ENCODE measurements at regions not wholly inside any gene's neighbourhood (a gene's known extent, or its start where the extent isn't known, plus 50 kb on each side); places are given as distances from the start of the nearest gene placed in this dataset.

DNA sequence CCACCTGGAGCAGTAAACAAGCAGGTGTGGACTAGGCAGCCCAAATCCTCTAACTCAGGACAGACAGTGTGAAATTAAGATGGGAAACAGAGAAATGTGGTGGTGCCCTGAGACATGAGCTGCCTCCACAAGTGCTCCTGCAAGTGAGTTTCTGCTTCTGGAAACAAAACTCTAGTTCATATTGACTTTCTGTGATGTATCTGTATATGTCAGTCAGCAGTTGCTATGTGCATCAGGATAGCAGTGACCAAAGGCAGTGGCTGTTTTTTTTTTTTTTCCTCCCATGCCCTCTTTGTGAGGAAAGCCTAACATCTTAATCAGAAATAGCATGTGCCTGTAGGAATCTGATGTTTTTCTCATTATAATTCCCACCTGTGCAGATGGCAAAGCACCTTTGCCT, 318.4 kb upstream of the SEMA6A start:
- H3K4me3 ChIP-seq: no peak overlapping the region

DNA sequence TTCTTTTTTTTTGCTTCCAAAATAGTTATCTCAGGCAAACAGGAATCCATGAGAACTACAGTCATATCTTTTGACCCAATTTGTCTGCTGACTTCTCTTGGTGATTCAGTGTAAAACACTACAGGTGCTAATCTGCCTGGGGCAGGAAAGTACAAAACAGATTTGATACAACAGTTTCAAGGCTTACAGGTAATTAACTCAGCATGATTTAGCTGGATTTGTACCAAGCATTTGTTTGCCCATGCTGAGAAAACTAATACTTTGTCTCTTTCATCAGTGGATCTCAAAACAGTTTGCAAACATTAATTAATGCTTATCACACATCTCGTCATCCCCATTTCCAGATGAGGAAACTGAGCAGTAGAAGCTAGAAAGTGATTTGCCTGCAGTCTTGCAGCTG, 312.5 kb upstream of the SEMA6A start:
- no peaks in the 10 kb centered on the region for H3K36me3 ChIP-seq
- no peak for DNase-seq
- 73 to 100% (median 82%) methylated on average over 1 of the region's 1 CpG for WGBS, 5 donors
- TF ChIP-seq POLR2A (IDR thresholded peaks at IDR 0.05): no peak
- TF ChIP-seq, protein P1, sequence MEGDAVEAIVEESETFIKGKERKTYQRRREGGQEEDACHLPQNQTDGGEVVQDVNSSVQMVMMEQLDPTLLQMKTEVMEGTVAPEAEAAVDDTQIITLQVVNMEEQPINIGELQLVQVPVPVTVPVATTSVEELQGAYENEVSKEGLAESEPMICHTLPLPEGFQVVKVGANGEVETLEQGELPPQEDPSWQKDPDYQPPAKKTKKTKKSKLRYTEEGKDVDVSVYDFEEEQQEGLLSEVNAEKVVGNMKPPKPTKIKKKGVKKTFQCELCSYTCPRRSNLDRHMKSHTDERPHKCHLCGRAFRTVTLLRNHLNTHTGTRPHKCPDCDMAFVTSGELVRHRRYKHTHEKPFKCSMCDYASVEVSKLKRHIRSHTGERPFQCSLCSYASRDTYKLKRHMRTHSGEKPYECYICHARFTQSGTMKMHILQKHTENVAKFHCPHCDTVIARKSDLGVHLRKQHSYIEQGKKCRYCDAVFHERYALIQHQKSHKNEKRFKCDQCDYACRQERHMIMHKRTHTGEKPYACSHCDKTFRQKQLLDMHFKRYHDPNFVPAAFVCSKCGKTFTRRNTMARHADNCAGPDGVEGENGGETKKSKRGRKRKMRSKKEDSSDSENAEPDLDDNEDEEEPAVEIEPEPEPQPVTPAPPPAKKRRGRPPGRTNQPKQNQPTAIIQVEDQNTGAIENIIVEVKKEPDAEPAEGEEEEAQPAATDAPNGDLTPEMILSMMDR (IDR thresholded peaks at IDR 0.05 in 8 of 11, conservative IDR thresholded peaks at IDR 0.05 in 3 of 11): no peak
- TF ChIP-seq POLR2AphosphoS5 (IDR thresholded peaks at IDR 0.05): no peak
- intact Hi-C loops (cut with DNase I; ENCODE audit: low total_unique reads): no loop called here
- H3K27me3 ChIP-seq (replicated peaks in 1 of 7): no peaks in the 10 kb centered on the region
- no peaks in the 10 kb centered on the region for H3K4me1 ChIP-seq
- H3K4me3 ChIP-seq: no peak overlapping the region
- no peaks in the 10 kb centered on the region for H3K9me3 ChIP-seq
- H3K27ac ChIP-seq: no peak overlapping the region

More for the DNA sequence above, 318.4 kb upstream of the SEMA6A start:
- intact Hi-C loops (cut with DNase I; ENCODE audit: low total_unique reads): no loop called here
- Histone ChIP-seq H3K27me3 (replicated peaks in 1 of 7) (no peaks in the 10 kb centered on the region), H3K4me1 (no peaks in the 10 kb centered on the region), H3K36me3 (no peaks in the 10 kb centered on the region), H3K9me3 (no peaks in the 10 kb centered on the region), H3K27ac (no peak overlapping the region)
- TF ChIP-seq POLR2A (IDR thresholded peaks at IDR 0.05) (no peak), POLR2AphosphoS5 (IDR thresholded peaks at IDR 0.05) (no peak)
- TF ChIP-seq, protein P1 (IDR thresholded peaks at IDR 0.05 in 8 of 11, conservative IDR thresholded peaks at IDR 0.05 in 3 of 11): no peak
- no peak for DNase-seq

DNA sequence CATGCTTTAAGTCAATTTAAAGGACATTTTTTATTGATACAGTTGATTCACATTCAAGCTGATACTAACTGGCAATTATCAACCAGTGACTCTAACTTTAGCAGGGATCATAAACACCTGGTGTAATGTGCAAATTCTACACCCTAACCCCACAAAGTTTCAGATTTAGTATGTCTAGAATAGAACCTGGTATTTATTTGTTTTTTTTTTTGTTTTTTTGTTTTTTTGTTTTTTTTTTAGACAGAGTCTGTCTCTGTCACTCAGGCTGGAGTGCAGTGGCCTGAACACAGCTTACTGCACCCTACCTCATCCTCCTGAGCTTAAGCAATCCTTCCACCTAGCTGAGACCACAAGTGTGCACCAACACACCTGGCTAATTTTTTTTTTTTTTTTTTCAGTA, 311.2 kb upstream of the SEMA6A start:
- Histone ChIP-seq H3K4me1 (no peaks in the 10 kb centered on the region), H3K4me3 (no peak overlapping the region), H3K9me3 (no peaks in the 10 kb centered on the region), H3K27ac (no peak overlapping the region), H3K36me3 (no peaks in the 10 kb centered on the region), H3K27me3 (replicated peaks in 1 of 7) (no peaks in the 10 kb centered on the region)
- intact Hi-C loops (cut with DNase I; ENCODE audit: low total_unique reads): no loop called here
- DNase-seq: no peak
- TF ChIP-seq, protein P1 (IDR thresholded peaks at IDR 0.05 in 8 of 11, conservative IDR thresholded peaks at IDR 0.05 in 3 of 11): no peak
- no peak for TF ChIP-seq POLR2AphosphoS5 (IDR thresholded peaks at IDR 0.05)
- no peak for TF ChIP-seq POLR2A (IDR thresholded peaks at IDR 0.05)

DNA sequence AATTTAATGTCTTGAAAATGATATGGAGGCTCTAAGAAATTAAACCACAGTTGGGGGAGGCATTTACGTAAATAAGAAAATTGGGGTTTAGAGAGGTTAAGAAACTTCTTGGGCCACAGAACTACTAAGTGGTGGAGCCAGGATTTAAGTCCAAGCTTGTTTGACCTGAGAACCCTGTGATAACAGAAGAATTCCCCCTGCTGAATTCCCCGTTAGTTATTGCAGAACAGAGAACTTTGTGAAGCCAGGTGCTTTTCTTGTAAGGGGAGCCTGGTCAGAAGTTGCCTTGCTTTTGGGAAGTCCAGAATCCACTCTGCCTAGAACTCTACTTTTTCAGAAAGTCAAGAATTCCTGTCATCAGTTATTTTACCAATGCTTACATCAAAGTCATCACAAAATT, 309.3 kb upstream of the SEMA6A start:
- 76 to 90% (median 84%) methylated on average over 2 of the region's 2 CpGs for WGBS, 5 donors
- intact Hi-C loops (cut with DNase I; ENCODE audit: low total_unique reads): no loop called here
- H3K36me3 ChIP-seq: no peaks in the 10 kb centered on the region
- TF ChIP-seq, protein P1 (IDR thresholded peaks at IDR 0.05 in 8 of 11, conservative IDR thresholded peaks at IDR 0.05 in 3 of 11): no peak
- TF ChIP-seq POLR2A (IDR thresholded peaks at IDR 0.05) (no peak), POLR2AphosphoS5 (IDR thresholded peaks at IDR 0.05) (no peak)
- no peaks in the 10 kb centered on the region for H3K9me3 ChIP-seq
- no peak overlapping the region for H3K4me3 ChIP-seq
- no peak overlapping the region for H3K27ac ChIP-seq
- no peaks in the 10 kb centered on the region for H3K4me1 ChIP-seq
- no peak for DNase-seq
- H3K27me3 ChIP-seq (replicated peaks in 1 of 7): no peaks in the 10 kb centered on the region

All from spleen (tissue), 11 donors.